ENCODE measurements at regions not wholly inside any gene's neighbourhood (a gene's known extent, or its start where the extent isn't known, plus 50 kb on each side); places are given as distances from the start of the nearest gene placed in this dataset.

GRCh38 chr18:73079920-73080319, 212.1 kb upstream of the NETO1 start:
- WGBS (ENCODE audit: insufficient coverage, low lambda C conversion rate) = 100% methylated on average over 1 of the region's 2 CpGs
- no peak for DNase-seq

GRCh38 chr18:73060666-73061288, 193.0 kb upstream of the NETO1 start:
- no peaks in the 10 kb centered on the region for H3K27me3 ChIP-seq (ENCODE audit: control insufficient read depth, insufficient read depth, low read length)
- H3K4me1 ChIP-seq (ENCODE audit: control insufficient read depth, insufficient read depth, low read length) = no peaks in the 10 kb centered on the region
- H3K9me3 ChIP-seq (ENCODE audit: control insufficient read depth, low read depth, low read length) = no peaks in the 10 kb centered on the region
- H3K36me3 ChIP-seq (ENCODE audit: control insufficient read depth, insufficient read depth, low read length) = no peaks in the 10 kb centered on the region
- no peak overlapping the region for H3K4me3 ChIP-seq (ENCODE audit: low read length)
- no peak for DNase-seq
- no peak overlapping the region for H3K27ac ChIP-seq (ENCODE audit: low read length)
- WGBS (ENCODE audit: insufficient coverage, low lambda C conversion rate) = 73% methylated on average over 4 of the region's 4 CpGs

More at GRCh38 chr18:73079920-73080319, 212.1 kb upstream of the NETO1 start:
- Histone ChIP-seq H3K4me1 (ENCODE audit: control insufficient read depth, insufficient read depth, low read length) (no peaks in the 10 kb centered on the region), H3K27me3 (ENCODE audit: control insufficient read depth, insufficient read depth, low read length) (no peaks in the 10 kb centered on the region), H3K4me3 (ENCODE audit: low read length) (no peak overlapping the region), H3K27ac (ENCODE audit: low read length) (no peak overlapping the region), H3K36me3 (ENCODE audit: control insufficient read depth, insufficient read depth, low read length) (no peaks in the 10 kb centered on the region), H3K9me3 (ENCODE audit: control insufficient read depth, low read depth, low read length) (no peaks in the 10 kb centered on the region)

DNA sequence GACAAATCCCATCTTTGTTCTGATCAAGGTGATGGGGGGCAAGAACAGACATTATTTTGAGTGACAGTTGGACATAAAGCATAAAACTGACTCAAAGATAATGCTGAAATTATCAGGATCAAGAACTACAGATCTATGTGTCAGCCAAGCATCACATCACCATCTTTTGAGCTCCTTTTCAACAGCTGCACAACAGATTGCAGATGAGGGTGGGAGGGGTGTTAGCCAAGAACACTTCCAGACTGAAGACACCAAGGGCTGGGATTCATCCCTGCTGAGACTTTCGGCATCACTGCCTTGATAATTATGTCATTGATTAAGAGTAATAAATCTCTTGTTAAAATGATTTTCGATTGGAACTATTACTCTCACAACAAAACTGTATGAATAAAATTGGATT, 191.5 kb upstream of the NETO1 start:
- no peaks in the 10 kb centered on the region for H3K4me1 ChIP-seq (ENCODE audit: control insufficient read depth, insufficient read depth, low read length)
- no peaks in the 10 kb centered on the region for H3K9me3 ChIP-seq (ENCODE audit: control insufficient read depth, low read depth, low read length)
- H3K27ac ChIP-seq (ENCODE audit: low read length) = no peak overlapping the region
- H3K27me3 ChIP-seq (ENCODE audit: control insufficient read depth, insufficient read depth, low read length) = no peaks in the 10 kb centered on the region
- no peak overlapping the region for H3K4me3 ChIP-seq (ENCODE audit: low read length)
- no peaks in the 10 kb centered on the region for H3K36me3 ChIP-seq (ENCODE audit: control insufficient read depth, insufficient read depth, low read length)
- WGBS (ENCODE audit: insufficient coverage, low lambda C conversion rate) = 80% methylated on average over 1 of the region's 2 CpGs
- DNase-seq = no peak

- DNase-seq = no peak
- no peaks in the 10 kb centered on the region for H3K4me1 ChIP-seq (ENCODE audit: control insufficient read depth, insufficient read depth, low read length)
- H3K27ac ChIP-seq (ENCODE audit: low read length) = no peak overlapping the region
- no peaks in the 10 kb centered on the region for H3K9me3 ChIP-seq (ENCODE audit: control insufficient read depth, low read depth, low read length)
- H3K36me3 ChIP-seq (ENCODE audit: control insufficient read depth, insufficient read depth, low read length) = no peaks in the 10 kb centered on the region
- H3K4me3 ChIP-seq (ENCODE audit: low read length) = no peak overlapping the region
- no peaks in the 10 kb centered on the region for H3K27me3 ChIP-seq (ENCODE audit: control insufficient read depth, insufficient read depth, low read length)
Observed at GRCh38 chr18:73047688-73048087, 179.9 kb upstream of the NETO1 start.

GRCh38 chr18:73045037-73045436, 177.2 kb upstream of the NETO1 start:
- no peak overlapping the region for H3K27ac ChIP-seq (ENCODE audit: low read length)
- no peak for DNase-seq
- no peaks in the 10 kb centered on the region for H3K4me1 ChIP-seq (ENCODE audit: control insufficient read depth, insufficient read depth, low read length)
- H3K9me3 ChIP-seq (ENCODE audit: control insufficient read depth, low read depth, low read length) = no peaks in the 10 kb centered on the region
- no peak overlapping the region for H3K4me3 ChIP-seq (ENCODE audit: low read length)
- H3K36me3 ChIP-seq (ENCODE audit: control insufficient read depth, insufficient read depth, low read length) = no peaks in the 10 kb centered on the region
- no peaks in the 10 kb centered on the region for H3K27me3 ChIP-seq (ENCODE audit: control insufficient read depth, insufficient read depth, low read length)
- WGBS (ENCODE audit: insufficient coverage, low lambda C conversion rate) = no CpG with 5 or more reads among the region's 5 CpGs

DNA sequence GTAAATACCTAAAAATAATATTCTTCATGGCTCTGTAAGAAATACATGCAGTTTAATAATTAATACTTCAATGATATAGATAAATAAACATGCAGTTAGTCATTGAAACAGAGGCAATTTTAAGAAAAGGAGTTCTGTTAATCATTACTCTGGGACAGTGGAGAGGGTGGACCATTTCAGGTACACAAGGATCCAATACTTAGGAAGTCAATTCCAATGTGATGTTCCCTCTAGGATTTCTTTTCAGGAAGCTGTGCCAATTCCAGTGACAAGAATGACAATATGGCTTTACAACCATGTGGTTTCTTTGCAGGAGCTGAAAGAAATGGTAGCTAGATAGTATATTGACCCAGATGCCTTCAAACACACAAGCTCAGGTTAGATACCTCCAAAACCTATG, 175.8 kb upstream of the NETO1 start:
- no peaks in the 10 kb centered on the region for H3K9me3 ChIP-seq (ENCODE audit: control insufficient read depth, low read depth, low read length)
- no peaks in the 10 kb centered on the region for H3K4me1 ChIP-seq (ENCODE audit: control insufficient read depth, insufficient read depth, low read length)
- no peaks in the 10 kb centered on the region for H3K27me3 ChIP-seq (ENCODE audit: control insufficient read depth, insufficient read depth, low read length)
- H3K36me3 ChIP-seq (ENCODE audit: control insufficient read depth, insufficient read depth, low read length) = no peaks in the 10 kb centered on the region
- H3K4me3 ChIP-seq (ENCODE audit: low read length) = no peak overlapping the region
- DNase-seq = no peak
- no peak overlapping the region for H3K27ac ChIP-seq (ENCODE audit: low read length)

GRCh38 chr18:73043211-73043610, 175.4 kb upstream of the NETO1 start:
- Histone ChIP-seq H3K36me3 (ENCODE audit: control insufficient read depth, insufficient read depth, low read length) (no peaks in the 10 kb centered on the region), H3K9me3 (ENCODE audit: control insufficient read depth, low read depth, low read length) (no peaks in the 10 kb centered on the region), H3K27me3 (ENCODE audit: control insufficient read depth, insufficient read depth, low read length) (no peaks in the 10 kb centered on the region), H3K4me3 (ENCODE audit: low read length) (no peak overlapping the region), H3K27ac (ENCODE audit: low read length) (no peak overlapping the region), H3K4me1 (ENCODE audit: control insufficient read depth, insufficient read depth, low read length) (no peaks in the 10 kb centered on the region)
- no CpG with 5 or more reads among the region's 4 CpGs for WGBS (ENCODE audit: insufficient coverage, low lambda C conversion rate)
- DNase-seq = no peak

DNA sequence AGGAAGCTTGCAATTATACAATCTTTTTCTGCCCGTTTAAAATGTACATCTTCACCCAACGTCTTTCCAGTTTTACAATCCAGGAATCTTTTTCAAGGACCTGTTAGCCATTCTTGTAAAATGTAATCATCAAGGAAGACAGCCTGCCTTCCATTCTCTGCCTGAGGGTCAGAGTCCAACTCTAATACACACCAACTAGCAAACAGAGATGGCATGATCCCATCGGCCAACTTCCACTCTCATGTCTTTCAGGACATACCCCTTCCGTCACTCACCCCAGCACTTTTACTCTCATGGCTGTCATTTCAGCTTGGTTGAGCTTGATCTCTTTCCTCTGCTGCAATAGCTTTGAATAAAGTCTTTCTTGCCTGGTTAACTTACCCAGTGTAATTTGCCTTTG, 172.5 kb upstream of the NETO1 start:
- H3K27me3 ChIP-seq (ENCODE audit: control insufficient read depth, insufficient read depth, low read length) = no peaks in the 10 kb centered on the region
- no peak for DNase-seq
- no peaks in the 10 kb centered on the region for H3K9me3 ChIP-seq (ENCODE audit: control insufficient read depth, low read depth, low read length)
- H3K27ac ChIP-seq (ENCODE audit: low read length) = no peak overlapping the region
- no peaks in the 10 kb centered on the region for H3K4me1 ChIP-seq (ENCODE audit: control insufficient read depth, insufficient read depth, low read length)
- no peaks in the 10 kb centered on the region for H3K36me3 ChIP-seq (ENCODE audit: control insufficient read depth, insufficient read depth, low read length)
- whole genome bisulfite sequencing (ENCODE audit: insufficient coverage, low lambda C conversion rate) = no CpG with 5 or more reads among the region's 4 CpGs
- no peak overlapping the region for H3K4me3 ChIP-seq (ENCODE audit: low read length)

GRCh38 chr18:73038336-73038735, 170.5 kb upstream of the NETO1 start:
- Histone ChIP-seq H3K4me1 (ENCODE audit: control insufficient read depth, insufficient read depth, low read length) (no peaks in the 10 kb centered on the region), H3K27ac (ENCODE audit: low read length) (no peak overlapping the region), H3K9me3 (ENCODE audit: control insufficient read depth, low read depth, low read length) (no peaks in the 10 kb centered on the region), H3K36me3 (ENCODE audit: control insufficient read depth, insufficient read depth, low read length) (no peaks in the 10 kb centered on the region), H3K27me3 (ENCODE audit: control insufficient read depth, insufficient read depth, low read length) (no peaks in the 10 kb centered on the region), H3K4me3 (ENCODE audit: low read length) (no peak overlapping the region)
- DNase-seq = no peak
- 91% methylated on average over 5 of the region's 5 CpGs for WGBS (ENCODE audit: insufficient coverage, low lambda C conversion rate)

GRCh38 chr18:73023975-73024374, 156.2 kb upstream of the NETO1 start:
- Histone ChIP-seq H3K27ac (ENCODE audit: low read length) (no peak overlapping the region), H3K9me3 (ENCODE audit: control insufficient read depth, low read depth, low read length) (peaks cover 4% of the 10 kb centered on the region), H3K4me1 (ENCODE audit: control insufficient read depth, insufficient read depth, low read length) (no peaks in the 10 kb centered on the region), H3K27me3 (ENCODE audit: control insufficient read depth, insufficient read depth, low read length) (no peaks in the 10 kb centered on the region), H3K36me3 (ENCODE audit: control insufficient read depth, insufficient read depth, low read length) (no peaks in the 10 kb centered on the region), H3K4me3 (ENCODE audit: low read length) (no peak overlapping the region)
- no peak for DNase-seq
- WGBS (ENCODE audit: insufficient coverage, low lambda C conversion rate) = 79% methylated on average over 3 of the region's 4 CpGs

- Histone ChIP-seq H3K4me1 (ENCODE audit: control insufficient read depth, insufficient read depth, low read length) (no peaks in the 10 kb centered on the region), H3K27me3 (ENCODE audit: control insufficient read depth, insufficient read depth, low read length) (no peaks in the 10 kb centered on the region), H3K9me3 (ENCODE audit: control insufficient read depth, low read depth, low read length) (no peaks in the 10 kb centered on the region), H3K27ac (ENCODE audit: low read length) (no peak overlapping the region), H3K36me3 (ENCODE audit: control insufficient read depth, insufficient read depth, low read length) (no peaks in the 10 kb centered on the region), H3K4me3 (ENCODE audit: low read length) (no peak overlapping the region)
- DNase-seq = no peak
- WGBS (ENCODE audit: insufficient coverage, low lambda C conversion rate) = 64% methylated on average over 4 of the region's 4 CpGs
Observed at GRCh38 chr18:73009691-73010090, 141.9 kb upstream of the NETO1 start.

Data from large intestine (tissue), 3 donors.